GM12878 (cell line): ENCODE measurements at regions not wholly inside any gene's neighbourhood (a gene's known extent, or its start where the extent isn't known, plus 50 kb on each side); places are given as distances from the start of the nearest gene placed in this dataset.

Experiments used
- ATAC-seq: fragments of 200-7000 bp; cut with Tn5 transposase; 3 replicates; pipeline ENCODE4 v1.9.1; 2020; ENCODE audit warnings: mild to moderate bottlenecking, moderate library complexity
- BruUV-seq: library from RNA; stranded (reverse); fragments of 400-500 nt; replicated peaks from 2 replicates; lab custom pipeline; 2021; lab: Mats Ljungman, UMichigan
- CTCF ChIA-PET: fragments of 300-600 bp; sonication (Branson Sonifier 250); formaldehyde crosslinking; extraction: SDS; loops from one replicate; lab custom pipeline; 2021; ENCODE audit warnings: inconsistent platforms; lab: Yijun Ruan, JAX
- POLR2A ChIA-PET: fragments of 350-600 bp; formaldehyde crosslinking; extraction: SDS; loops from one replicate; lab custom pipeline; 2021; ENCODE audit warnings: inconsistent platforms; lab: Charles Lee
- RAD21 ChIA-PET: fragments of 300-600 bp; sonication (Branson Sonifier 250); formaldehyde crosslinking; loops from one replicate; lab custom pipeline; 2023; ENCODE audit warnings: antibody characterized with exemption; ENCODE audit not compliant: unreplicated experiment; lab: Charles Lee
- SMC1A ChIA-PET: fragments of 300-600 bp; sonication (Branson Sonifier 250); formaldehyde crosslinking; loops from one replicate; lab custom pipeline; 2023; ENCODE audit not compliant: unreplicated experiment, uncharacterized antibody; lab: Charles Lee
- DNase-seq: peaks from one replicate; pipeline ENCODE4 v3.0.0-alpha.2; 2011; ENCODE audit warnings: low read depth, low spot score
- FAIRE-seq: peaks from 3 replicates; lab custom pipeline; 2011; peaks lifted over from hg19 to GRCh38; lab: Jason Lieb, UNC
- H2AFZ ChIP-seq: 2 replicates; pipeline ENCODE4 v1.6.0; 2011; ENCODE audit warnings: low read depth, low read length, control low read depth; ENCODE audit not compliant: control insufficient read depth
- H3K27ac ChIP-seq: 2 replicates; pipeline ENCODE4 v1.5.1; 2011; ENCODE audit warnings: control low read depth; ENCODE audit not compliant: control insufficient read depth, insufficient read depth
- H3K27me3 ChIP-seq, 2 experiments: replicated peaks in 1 of 2; 2 replicates each; pipeline versions ENCODE4 v1.6.0 to v1.6.1; 2011; ENCODE audit warnings: low read length in 1 of 2; ENCODE audit not compliant: control insufficient read depth in 2 of 2, insufficient read depth in 2 of 2
- H3K36me3 ChIP-seq, 2 experiments: 2 replicates each; pipeline ENCODE4 v1.5.1; 2011; ENCODE audit warnings: low read length in 1 of 2; ENCODE audit not compliant: control insufficient read depth in 2 of 2, insufficient read depth in 2 of 2
- H3K4me1 ChIP-seq: 2 replicates; pipeline ENCODE4 v1.6.1; 2011; ENCODE audit warnings: mild to moderate bottlenecking, low read length, moderate library complexity, mixed read lengths; ENCODE audit not compliant: control insufficient read depth, insufficient read depth
- H3K4me2 ChIP-seq: 2 replicates; pipeline ENCODE4 v1.6.0; 2011; ENCODE audit warnings: control low read depth; ENCODE audit not compliant: control insufficient read depth, insufficient read depth
- H3K4me3 ChIP-seq: fragments of 200-600 bp; sonication (generic); 2 replicates; pipeline ENCODE4 v1.5.1; 2016
- H3K79me2 ChIP-seq: 2 replicates; pipeline ENCODE4 v1.6.0; 2011; ENCODE audit warnings: low read length; ENCODE audit not compliant: control insufficient read depth, insufficient read depth
- H3K9ac ChIP-seq: 2 replicates; pipeline ENCODE4 v1.8.0; 2011; ENCODE audit warnings: low read length, control low read depth, mixed read lengths; ENCODE audit not compliant: control insufficient read depth, insufficient read depth
- H3K9me3 ChIP-seq: replicated peaks from 3 replicates; pipeline ENCODE4 v1.5.1; 2011; ENCODE audit warnings: mild to moderate bottlenecking, low read length; ENCODE audit not compliant: control insufficient read depth, insufficient read depth
- H4K20me1 ChIP-seq: 2 replicates; pipeline ENCODE4 v1.6.0; 2011; ENCODE audit not compliant: control insufficient read depth, insufficient read depth
- BCL3 ChIP-seq: IDR thresholded peaks from 2 replicates; pipeline ENCODE4 v1.6.1; 2011; ENCODE audit warnings: borderline replicate concordance, low read depth, mild to moderate bottlenecking, moderate library complexity, low read length; ENCODE audit not compliant: insufficient read depth, poor library complexity, severe bottlenecking
- CBX3 ChIP-seq: fragments of 200-600 bp; sonication (generic); IDR thresholded peaks from 2 replicates; pipeline ENCODE4 v1.6.1; 2016; ENCODE audit warnings: low read depth, borderline replicate concordance
- EGR1 ChIP-seq, 2 experiments: IDR thresholded peaks; 1 replicate in 1 of 2; 2 replicates in 1 of 2; pipeline ENCODE4 v1.6.1; 2011 to 2012; ENCODE audit warnings: low read depth in 2 of 2, low read length in 2 of 2, borderline replicate concordance in 1 of 2, mild to moderate bottlenecking in 1 of 2, moderate library complexity in 1 of 2
- JUND ChIP-seq: IDR thresholded peaks from 2 replicates; pipeline ENCODE4 v1.6.1; 2012; ENCODE audit warnings: low read depth, mild to moderate bottlenecking, low read length, improper control_type of control experiment, moderate library complexity
- KAT2A ChIP-seq: conservative IDR thresholded peaks from 2 replicates; pipeline ENCODE4 v1.6.1; 2011; ENCODE audit warnings: low read depth, low read length; ENCODE audit not compliant: control insufficient read depth
- MYC ChIP-seq: IDR thresholded peaks from 2 replicates; pipeline ENCODE4 v1.6.1; 2011; ENCODE audit warnings: mild to moderate bottlenecking, low read length, moderate library complexity, inconsistent platforms; ENCODE audit not compliant: insufficient read depth, insufficient replicate concordance, insufficient read length, severe bottlenecking
- NBN ChIP-seq: fragments of 450-650 bp; IDR thresholded peaks from 2 replicates; pipeline ENCODE4 v1.6.1; 2016
- PBX3 ChIP-seq: IDR thresholded peaks from 2 replicates; pipeline ENCODE4 v1.6.1; 2011; ENCODE audit warnings: mild to moderate bottlenecking, low read depth, low read length, moderate library complexity; ENCODE audit not compliant: insufficient replicate concordance
- PRDM15 ChIP-seq: fragments of 450-650 bp; formaldehyde crosslinking; IDR thresholded peaks from 2 replicates; pipeline ENCODE4 v1.4.0; 2020; ENCODE audit warnings: mild to moderate bottlenecking, moderate library complexity
- SMAD5 ChIP-seq: IDR thresholded peaks from 2 replicates; pipeline ENCODE4 v1.6.1; 2016; ENCODE audit warnings: antibody characterized with exemption, low read depth
- ZBTB40 ChIP-seq: fragments of 450-650 bp; IDR thresholded peaks from 2 replicates; pipeline ENCODE4 v1.6.1; 2016; ENCODE audit warnings: mild to moderate bottlenecking, moderate library complexity, borderline replicate concordance
- ZNF24 ChIP-seq: fragments of 450-650 bp; IDR thresholded peaks from 2 replicates; pipeline ENCODE4 v1.6.1; 2017; ENCODE audit warnings: antibody characterized with exemption, mild to moderate bottlenecking
- ZNF384 ChIP-seq: IDR thresholded peaks from 2 replicates; pipeline ENCODE4 v1.6.1; 2012; ENCODE audit warnings: low read depth, mild to moderate bottlenecking, low read length, improper control_type of control experiment, borderline replicate concordance
- in situ Hi-C: fragments of 300-500 bp; cut with MboI; formaldehyde crosslinking; loops from 9 replicates; pipeline ENCODE4 v1.14.3; 2018; ENCODE audit warnings: mixed read lengths
- intact Hi-C: fragments of 100-400 bp; cut with micrococcal nuclease; formaldehyde crosslinking; loops from one replicate; pipeline ENCODE4 v1.14.2; 2022; ENCODE audit not compliant: unreplicated experiment

- no peak for TF ChIP-seq ZBTB40
- TF ChIP-seq, all 136 proteins: peak for 0
Measured at GRCh38 chr9:20082406-20082805, 293.6 kb upstream of the SLC24A2 start (continued).

- Histone ChIP-seq H3K4me1 (no peaks in the 10 kb centered on the region), H3K36me3 (no peaks in the 10 kb centered on the region), H3K9ac (no peak overlapping the region), H3K9me3 (no peaks in the 10 kb centered on the region), H4K20me1 (no peaks in the 10 kb centered on the region), H3K4me3 (no peak overlapping the region), H3K27me3 (no peaks in the 10 kb centered on the region), H3K79me2 (no peaks in the 10 kb centered on the region), H2AFZ (no peak overlapping the region), H3K27ac (no peak overlapping the region), H3K4me2 (no peak overlapping the region)
- in situ Hi-C loops (no loop called here), intact Hi-C loops (no loop called here)
- no TSS peak for BruUV-seq
- ChIA-PET POLR2A (no interaction called here), CTCF (no interaction called here), RAD21 (no interaction called here), SMC1A (no interaction called here)
- FAIRE-seq (no peak), DNase-seq (no peak), ATAC-seq (no peak)
- TF ChIP-seq PRDM15 (CRISPR knock-in tag) = no peak
- no peak for TF ChIP-seq MYC
- TF ChIP-seq NBN = no peak
- no peak for TF ChIP-seq CBX3
- no peak for TF ChIP-seq ZNF24
- TF ChIP-seq SMAD5 = no peak
- no peak for TF ChIP-seq ZNF384
- TF ChIP-seq EGR1 (IDR thresholded peaks at IDR 0.05; ENCODE audit: borderline replicate concordance in 1 of 2, low read depth in 2 of 2, low read length in 2 of 2) = no peak
- no peak for TF ChIP-seq PBX3
- TF ChIP-seq KAT2A = no peak
- no peak for TF ChIP-seq BCL3
- TF ChIP-seq JUND = no peak
Measured at GRCh38 chr9:20078246-20078645, 289.4 kb upstream of the SLC24A2 start.
